LNCaP clone FGC (cell line): ENCODE measurements at regions not wholly inside any gene's neighbourhood (a gene's known extent, or its start where the extent isn't known, plus 50 kb on each side); places are given as distances from the start of the nearest gene placed in this dataset.

Experiments
- DNase-seq: peaks from one replicate; pipeline ENCODE4 v3.0.0-alpha.2; 2011; ENCODE audit warnings: low read depth
- H3K4me3 ChIP-seq: 2 replicates; pipeline ENCODE4 v1.5.1; 2011; ENCODE audit warnings: mild to moderate bottlenecking, low read depth, low read length, control low read depth
- CTCF ChIP-seq: IDR thresholded peaks from 2 replicates; pipeline ENCODE4 v1.5.1; 2012; ENCODE audit warnings: mild to moderate bottlenecking; ENCODE audit not compliant: control insufficient read depth, insufficient read depth; ENCODE audit errors: extremely low read depth

GRCh38 chr3:75978686-75979085 is 193.3 kb upstream of the ZNF717 start:
- no peak for TF ChIP-seq CTCF
- no peak for DNase-seq
- H3K4me3 ChIP-seq: no peak overlapping the region

GRCh38 chr3:75981401-75981800 is 196.1 kb upstream of the ZNF717 start:
- no peak overlapping the region for H3K4me3 ChIP-seq
- no peak for DNase-seq
- TF ChIP-seq CTCF: no peak

- no peak for DNase-seq
Observed at GRCh38 chr3:75982151-75982550, 196.8 kb upstream of the ZNF717 start.

GRCh38 chr3:75983111-75983510 is 197.8 kb upstream of the ZNF717 start:
- no peak overlapping the region for H3K4me3 ChIP-seq
- no peak for TF ChIP-seq CTCF
- no peak for DNase-seq

More at GRCh38 chr3:75982151-75982550, 196.8 kb upstream of the ZNF717 start:
- no peak for TF ChIP-seq CTCF
- no peak overlapping the region for H3K4me3 ChIP-seq

- no peak overlapping the region for H3K4me3 ChIP-seq
- TF ChIP-seq CTCF: no peak
- DNase-seq: no peak
Observed at GRCh38 chr3:75983609-75984290, 198.4 kb upstream of the ZNF717 start.

GRCh38 chr3:75985432-75985831 is 200.1 kb upstream of the ZNF717 start:
- no peak overlapping the region for H3K4me3 ChIP-seq
- no peak for DNase-seq
- no peak for TF ChIP-seq CTCF

- no peak for TF ChIP-seq CTCF
- no peak overlapping the region for H3K4me3 ChIP-seq
- no peak for DNase-seq
Observed at GRCh38 chr3:76010252-76010651, 224.9 kb upstream of the ZNF717 start.
